GM12878 (cell line): ENCODE measurements at regions not wholly inside any gene's neighbourhood (a gene's known extent, or its start where the extent isn't known, plus 50 kb on each side); places are given as distances from the start of the nearest gene placed in this dataset.

ENCODE experiments used
- ATAC-seq: fragments of 200-7000 bp; cut with Tn5 transposase; 3 replicates; pipeline ENCODE4 v1.9.1; 2020; ENCODE audit warnings: mild to moderate bottlenecking, moderate library complexity
- BruUV-seq: library from RNA; stranded (reverse); fragments of 400-500 nt; replicated peaks from 2 replicates; lab custom pipeline; 2021; lab: Mats Ljungman, UMichigan
- CTCF ChIA-PET: fragments of 300-600 bp; sonication (Branson Sonifier 250); formaldehyde crosslinking; extraction: SDS; loops from one replicate; lab custom pipeline; 2021; ENCODE audit warnings: inconsistent platforms; lab: Yijun Ruan, JAX
- POLR2A ChIA-PET: fragments of 350-600 bp; formaldehyde crosslinking; extraction: SDS; loops from one replicate; lab custom pipeline; 2021; ENCODE audit warnings: inconsistent platforms; lab: Charles Lee
- RAD21 ChIA-PET: fragments of 300-600 bp; sonication (Branson Sonifier 250); formaldehyde crosslinking; loops from one replicate; lab custom pipeline; 2023; ENCODE audit warnings: antibody characterized with exemption; ENCODE audit not compliant: unreplicated experiment; lab: Charles Lee
- SMC1A ChIA-PET: fragments of 300-600 bp; sonication (Branson Sonifier 250); formaldehyde crosslinking; loops from one replicate; lab custom pipeline; 2023; ENCODE audit not compliant: unreplicated experiment, uncharacterized antibody; lab: Charles Lee
- DNase-seq: peaks from one replicate; pipeline ENCODE4 v3.0.0-alpha.2; 2011; ENCODE audit warnings: low read depth, low spot score
- FAIRE-seq: peaks from 3 replicates; lab custom pipeline; 2011; peaks lifted over from hg19 to GRCh38; lab: Jason Lieb, UNC
- H2AFZ ChIP-seq: 2 replicates; pipeline ENCODE4 v1.6.0; 2011; ENCODE audit warnings: low read depth, low read length, control low read depth; ENCODE audit not compliant: control insufficient read depth
- H3K27ac ChIP-seq: 2 replicates; pipeline ENCODE4 v1.5.1; 2011; ENCODE audit warnings: control low read depth; ENCODE audit not compliant: control insufficient read depth, insufficient read depth
- H3K27me3 ChIP-seq, 2 experiments: replicated peaks in 1 of 2; 2 replicates each; pipeline versions ENCODE4 v1.6.0 to v1.6.1; 2011; ENCODE audit warnings: low read length in 1 of 2; ENCODE audit not compliant: control insufficient read depth in 2 of 2, insufficient read depth in 2 of 2
- H3K36me3 ChIP-seq, 2 experiments: 2 replicates each; pipeline ENCODE4 v1.5.1; 2011; ENCODE audit warnings: low read length in 1 of 2; ENCODE audit not compliant: control insufficient read depth in 2 of 2, insufficient read depth in 2 of 2
- H3K4me1 ChIP-seq: 2 replicates; pipeline ENCODE4 v1.6.1; 2011; ENCODE audit warnings: mild to moderate bottlenecking, low read length, moderate library complexity, mixed read lengths; ENCODE audit not compliant: control insufficient read depth, insufficient read depth
- H3K4me2 ChIP-seq: 2 replicates; pipeline ENCODE4 v1.6.0; 2011; ENCODE audit warnings: control low read depth; ENCODE audit not compliant: control insufficient read depth, insufficient read depth
- H3K4me3 ChIP-seq: fragments of 200-600 bp; sonication (generic); 2 replicates; pipeline ENCODE4 v1.5.1; 2016
- H3K79me2 ChIP-seq: 2 replicates; pipeline ENCODE4 v1.6.0; 2011; ENCODE audit warnings: low read length; ENCODE audit not compliant: control insufficient read depth, insufficient read depth
- H3K9ac ChIP-seq: 2 replicates; pipeline ENCODE4 v1.8.0; 2011; ENCODE audit warnings: low read length, control low read depth, mixed read lengths; ENCODE audit not compliant: control insufficient read depth, insufficient read depth
- H3K9me3 ChIP-seq: replicated peaks from 3 replicates; pipeline ENCODE4 v1.5.1; 2011; ENCODE audit warnings: mild to moderate bottlenecking, low read length; ENCODE audit not compliant: control insufficient read depth, insufficient read depth
- H4K20me1 ChIP-seq: 2 replicates; pipeline ENCODE4 v1.6.0; 2011; ENCODE audit not compliant: control insufficient read depth, insufficient read depth
- FOS ChIP-seq: IDR thresholded peaks from 3 replicates; pipeline ENCODE4 v1.6.1; 2011; ENCODE audit warnings: borderline replicate concordance; ENCODE audit not compliant: insufficient read length; ENCODE audit errors: extremely low read depth
- HDAC6 ChIP-seq: fragments of 200-600 bp; sonication (generic); IDR thresholded peaks from one replicate; pipeline ENCODE4 v1.8.0; 2017; ENCODE audit warnings: antibody characterized with exemption; ENCODE audit not compliant: unreplicated experiment
- MAX ChIP-seq: IDR thresholded peaks from 2 replicates; pipeline ENCODE4 v1.6.1; 2012; ENCODE audit warnings: low read depth, low read length, improper control_type of control experiment
- MEF2B ChIP-seq: fragments of 450-650 bp; IDR thresholded peaks from 2 replicates; pipeline ENCODE4 v1.6.1; 2018; ENCODE audit warnings: mild to moderate bottlenecking, moderate library complexity; ENCODE audit not compliant: partially characterized antibody, poor library complexity, severe bottlenecking
- RAD21 ChIP-seq: IDR thresholded peaks from 2 replicates; pipeline ENCODE4 v1.6.1; 2011; ENCODE audit warnings: mild to moderate bottlenecking, low read depth, low read length, moderate library complexity; ENCODE audit not compliant: insufficient read depth
- RB1 ChIP-seq: fragments of 450-650 bp; formaldehyde crosslinking; IDR thresholded peaks from 2 replicates; pipeline ENCODE4 v1.6.1; 2017; ENCODE audit warnings: mild to moderate bottlenecking, borderline replicate concordance
- SREBF1 ChIP-seq: IDR thresholded peaks from 2 replicates; pipeline ENCODE4 v1.6.1; 2012; ENCODE audit warnings: mild to moderate bottlenecking, low read length
- ZBTB11 ChIP-seq: fragments of 450-650 bp; formaldehyde crosslinking; IDR thresholded peaks from 2 replicates; pipeline ENCODE4 v1.5.0; 2022; ENCODE audit warnings: mild to moderate bottlenecking, missing genetic modification characterization
- ZBTB4 ChIP-seq: fragments of 450-650 bp; formaldehyde crosslinking; IDR thresholded peaks from 2 replicates; pipeline ENCODE4 v1.4.0; 2022; ENCODE audit warnings: mild to moderate bottlenecking, moderate library complexity
- WGBS: methylation state at CpG from one replicate; pipeline ENCODE4 v1.1.6; 2016; ENCODE audit warnings: low lambda C conversion rate; ENCODE audit not compliant: insufficient replicate concordance, insufficient coverage; ENCODE audit errors: missing lambda C conversion rate; 5-methylcytosine and 5-hydroxymethylcytosine counted together
- in situ Hi-C: fragments of 300-500 bp; cut with MboI; formaldehyde crosslinking; loops from 9 replicates; pipeline ENCODE4 v1.14.3; 2018; ENCODE audit warnings: mixed read lengths
- intact Hi-C: fragments of 100-400 bp; cut with micrococcal nuclease; formaldehyde crosslinking; loops from one replicate; pipeline ENCODE4 v1.14.2; 2022; ENCODE audit not compliant: unreplicated experiment
- TF ChIP-seq, protein P1 (sequence below): fragments of 450-650 bp; IDR thresholded peaks from 2 replicates; pipeline ENCODE4 v1.6.1; 2016; ENCODE audit warnings: mild to moderate bottlenecking
- TF ChIP-seq, protein P2 (sequence below): fragments of 450-650 bp; IDR thresholded peaks from 2 replicates; pipeline ENCODE4 v1.6.1; 2017; ENCODE audit warnings: borderline replicate concordance

DNA sequence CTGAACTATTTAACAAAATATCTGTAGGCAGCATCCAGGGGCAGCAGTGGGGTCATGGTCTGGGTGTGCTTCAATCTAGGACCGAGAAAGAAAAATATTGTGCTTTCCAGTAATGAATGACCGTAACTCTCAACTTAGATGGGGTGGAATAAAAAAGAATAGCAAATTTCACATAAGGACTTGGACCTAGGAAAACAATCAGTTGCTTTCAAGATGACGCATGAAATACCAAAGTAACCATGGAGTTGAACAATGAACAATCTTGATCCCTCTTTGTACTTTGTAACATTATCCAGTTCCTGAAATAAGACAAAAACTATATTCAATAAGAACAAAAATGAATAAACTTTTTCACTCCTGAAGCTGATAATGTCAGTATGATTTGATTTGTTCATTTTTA lies 167.1 kb downstream of the C7orf25 start:
- in situ Hi-C loops = no loop called here
- ChIA-PET SMC1A (interaction anchor here (1.0 kb wide), 1 partner anchor 132 kb away, joined by 3 read pairs; no protein-coding TSS in a partner anchor), POLR2A (no interaction called here)

More for the DNA sequence above, 167.1 kb downstream of the C7orf25 start:
- RAD21 ChIA-PET = interaction anchor here (1.3 kb wide), 1 partner anchor 802 kb away, joined by 3 read pairs; no protein-coding TSS in a partner anchor
- Histone ChIP-seq H3K9me3 (no peaks in the 10 kb centered on the region), H2AFZ (no peak overlapping the region), H3K4me3 (no peak overlapping the region), H4K20me1 (no peaks in the 10 kb centered on the region)
- FAIRE-seq = no peak
- no peak for DNase-seq
- WGBS = 19% methylated on average over 3 of the region's 3 CpGs
- no peak for ATAC-seq
- TF ChIP-seq HDAC6 = no peak
- no peak for TF ChIP-seq RAD21
- TF ChIP-seq, protein P1, sequence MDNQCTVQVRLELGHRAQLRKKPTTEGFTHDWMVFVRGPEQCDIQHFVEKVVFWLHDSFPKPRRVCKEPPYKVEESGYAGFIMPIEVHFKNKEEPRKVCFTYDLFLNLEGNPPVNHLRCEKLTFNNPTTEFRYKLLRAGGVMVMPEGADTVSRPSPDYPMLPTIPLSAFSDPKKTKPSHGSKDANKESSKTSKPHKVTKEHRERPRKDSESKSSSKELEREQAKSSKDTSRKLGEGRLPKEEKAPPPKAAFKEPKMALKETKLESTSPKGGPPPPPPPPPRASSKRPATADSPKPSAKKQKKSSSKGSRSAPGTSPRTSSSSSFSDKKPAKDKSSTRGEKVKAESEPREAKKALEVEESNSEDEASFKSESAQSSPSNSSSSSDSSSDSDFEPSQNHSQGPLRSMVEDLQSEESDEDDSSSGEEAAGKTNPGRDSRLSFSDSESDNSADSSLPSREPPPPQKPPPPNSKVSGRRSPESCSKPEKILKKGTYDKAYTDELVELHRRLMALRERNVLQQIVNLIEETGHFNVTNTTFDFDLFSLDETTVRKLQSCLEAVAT = no peak
- TF ChIP-seq FOS = no peak
- no peak for TF ChIP-seq SREBF1
- no peak for TF ChIP-seq RB1
- no peak for TF ChIP-seq MEF2B
- no peak for TF ChIP-seq ZBTB4
- no peak for TF ChIP-seq MAX
- TF ChIP-seq, protein P2, sequence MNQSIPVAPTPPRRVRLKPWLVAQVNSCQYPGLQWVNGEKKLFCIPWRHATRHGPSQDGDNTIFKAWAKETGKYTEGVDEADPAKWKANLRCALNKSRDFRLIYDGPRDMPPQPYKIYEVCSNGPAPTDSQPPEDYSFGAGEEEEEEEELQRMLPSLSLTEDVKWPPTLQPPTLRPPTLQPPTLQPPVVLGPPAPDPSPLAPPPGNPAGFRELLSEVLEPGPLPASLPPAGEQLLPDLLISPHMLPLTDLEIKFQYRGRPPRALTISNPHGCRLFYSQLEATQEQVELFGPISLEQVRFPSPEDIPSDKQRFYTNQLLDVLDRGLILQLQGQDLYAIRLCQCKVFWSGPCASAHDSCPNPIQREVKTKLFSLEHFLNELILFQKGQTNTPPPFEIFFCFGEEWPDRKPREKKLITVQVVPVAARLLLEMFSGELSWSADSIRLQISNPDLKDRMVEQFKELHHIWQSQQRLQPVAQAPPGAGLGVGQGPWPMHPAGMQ = no peak
- no peak for TF ChIP-seq ZBTB11 (CRISPR knock-in tag)
- TF ChIP-seq, all 136 proteins: peak for 0
- no peaks in the 10 kb centered on the region for H3K27me3 ChIP-seq
- no peaks in the 10 kb centered on the region for H3K79me2 ChIP-seq
- H3K4me1 ChIP-seq = no peaks in the 10 kb centered on the region
- H3K27ac ChIP-seq = no peak overlapping the region
- BruUV-seq = no TSS peak
- CTCF ChIA-PET = interaction anchor here (0.7 to 1.9 kb wide), 14 partner anchors 8 to 134 kb away, joined by 3 to 14 read pairs (median 4); no protein-coding TSS in a partner anchor
- no peaks in the 10 kb centered on the region for H3K36me3 ChIP-seq
- intact Hi-C loops = no loop called here
- no peak overlapping the region for H3K4me2 ChIP-seq
- H3K9ac ChIP-seq = no peak overlapping the region
